GM19438 (cell line): ENCODE measurements at regions not wholly inside any gene's neighbourhood (a gene's known extent, or its start where the extent isn't known, plus 50 kb on each side); places are given as distances from the start of the nearest gene placed in this dataset.
"Not testable (repeated sequence)": the region's sequence is repeated elsewhere in the genome, so short reads cannot be mapped to it uniquely, and the experiment has no call there.

Experiments
- ATAC-seq: cut with Tn5 transposase; IDR thresholded peaks from one replicate; pipeline ENCODE4 v1.9.1; 2021; ENCODE audit warnings: low read depth; ENCODE audit not compliant: unreplicated experiment

DNA sequence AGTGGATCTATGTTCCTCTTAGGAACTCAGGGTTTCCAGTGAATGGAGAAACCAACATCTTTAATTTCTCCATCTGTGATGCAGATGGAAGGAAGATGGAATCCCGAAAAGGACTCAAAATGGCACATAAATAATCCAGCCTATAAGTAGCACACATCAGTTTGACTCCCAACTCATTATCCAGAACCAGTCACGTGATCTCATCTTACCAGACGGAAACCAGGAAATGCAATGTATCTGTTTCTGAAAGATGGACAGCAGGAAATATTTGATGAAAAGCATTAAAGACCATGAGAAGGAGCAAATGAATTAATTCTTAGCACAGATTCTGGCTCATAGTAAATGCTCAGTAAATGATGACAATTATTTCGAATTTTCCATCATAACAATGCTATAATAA lies 443.1 kb upstream of the FMR1 start:
- ATAC-seq: no peak

DNA sequence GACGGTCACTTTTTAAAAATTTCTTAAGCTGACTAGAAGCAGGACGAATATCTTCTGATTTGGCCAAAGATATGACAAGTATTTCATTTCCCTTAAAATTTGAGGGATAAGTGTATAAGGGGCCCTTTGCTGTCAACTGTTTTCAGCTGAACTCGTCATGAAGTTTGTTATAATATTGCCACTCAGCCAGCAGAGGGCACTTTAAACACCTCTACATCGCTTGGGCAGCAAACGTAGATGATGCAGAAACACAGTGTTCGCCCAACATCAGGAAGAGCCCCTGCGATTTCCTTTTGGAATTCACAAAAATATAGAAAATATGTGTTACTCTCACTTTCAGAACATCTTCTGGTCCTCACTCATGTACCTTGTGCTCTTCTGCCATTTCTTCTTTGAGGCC lies 435.7 kb upstream of the FMR1 start:
- no peak for ATAC-seq

DNA sequence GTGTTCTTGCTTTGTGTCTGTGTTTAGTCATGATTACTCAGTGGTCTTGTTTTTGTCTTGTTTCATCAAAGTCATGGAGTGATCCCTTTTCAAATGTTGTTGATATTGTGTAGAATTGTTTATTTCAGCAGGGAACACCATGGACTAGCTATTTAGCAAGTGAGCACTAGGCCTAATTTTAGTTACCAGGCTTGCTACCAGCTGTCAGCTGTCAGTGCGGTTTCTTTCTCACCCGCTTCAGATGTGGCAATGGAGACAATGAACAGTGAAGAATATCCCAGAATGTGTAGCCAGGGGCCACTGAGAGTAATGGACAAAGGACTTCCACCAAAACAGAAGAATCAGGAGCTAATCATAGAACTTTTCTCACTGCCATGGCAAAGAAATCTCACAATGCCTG lies 432.8 kb upstream of the FMR1 start:
- ATAC-seq: no peak

DNA sequence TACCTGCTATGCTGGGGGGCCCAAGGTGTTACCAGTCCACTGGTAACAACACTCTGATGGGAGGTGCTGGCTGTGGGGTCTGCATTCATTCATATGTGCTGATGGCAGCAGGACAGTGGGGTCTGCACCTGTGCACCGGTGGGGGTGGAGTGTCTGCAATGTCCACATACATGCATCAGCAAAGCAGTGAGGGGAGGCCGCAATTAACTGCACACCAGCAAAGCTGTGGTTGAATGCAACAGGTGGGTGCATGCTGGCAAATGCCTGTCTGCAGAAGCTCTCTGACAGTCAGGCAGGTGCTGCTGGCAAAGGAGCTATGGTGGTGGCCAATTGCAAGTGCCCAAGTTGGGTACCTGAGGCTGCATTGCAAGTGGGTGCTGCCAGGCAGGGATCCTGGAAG lies 426.5 kb upstream of the FMR1 start:
- no peak for ATAC-seq

DNA sequence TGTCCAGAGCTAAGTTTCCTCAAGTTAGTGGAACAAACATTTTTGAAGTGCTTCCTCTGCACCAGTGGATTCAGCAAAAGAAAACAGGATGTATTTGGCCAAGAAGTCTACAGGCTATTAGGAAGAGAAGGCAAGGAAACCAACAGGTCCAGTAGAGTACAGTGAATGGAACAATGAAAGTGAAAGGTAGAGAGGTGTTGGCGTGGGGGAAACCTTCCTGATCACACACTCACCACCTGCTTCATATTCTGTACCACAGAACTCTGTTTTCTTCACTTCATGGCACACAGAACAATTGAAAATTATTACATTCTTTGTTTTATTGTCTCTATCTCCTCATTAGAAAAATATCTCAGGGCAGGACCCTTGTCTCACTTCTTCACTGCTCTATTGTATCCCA lies 417.4 kb upstream of the FMR1 start:
- ATAC-seq: no peak

DNA sequence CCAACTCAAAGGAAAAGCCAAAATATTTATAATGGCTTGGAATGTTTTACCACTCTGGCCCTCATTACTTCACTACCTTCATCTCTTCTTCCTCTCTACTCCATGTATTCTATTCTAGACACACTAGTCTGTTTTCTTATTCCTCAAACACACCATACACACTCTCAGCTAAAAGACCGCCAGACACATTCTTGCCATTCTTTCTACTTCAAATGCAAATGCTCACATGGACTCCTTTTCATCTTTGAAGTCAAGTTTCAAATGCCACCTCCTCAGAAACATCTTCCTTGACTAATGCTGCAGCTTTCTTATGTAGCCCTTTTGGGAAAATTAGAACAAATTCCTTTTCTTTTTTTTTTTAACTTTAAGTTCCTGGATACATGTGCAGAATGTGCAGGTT lies 412.9 kb upstream of the FMR1 start:
- no peak for ATAC-seq

DNA sequence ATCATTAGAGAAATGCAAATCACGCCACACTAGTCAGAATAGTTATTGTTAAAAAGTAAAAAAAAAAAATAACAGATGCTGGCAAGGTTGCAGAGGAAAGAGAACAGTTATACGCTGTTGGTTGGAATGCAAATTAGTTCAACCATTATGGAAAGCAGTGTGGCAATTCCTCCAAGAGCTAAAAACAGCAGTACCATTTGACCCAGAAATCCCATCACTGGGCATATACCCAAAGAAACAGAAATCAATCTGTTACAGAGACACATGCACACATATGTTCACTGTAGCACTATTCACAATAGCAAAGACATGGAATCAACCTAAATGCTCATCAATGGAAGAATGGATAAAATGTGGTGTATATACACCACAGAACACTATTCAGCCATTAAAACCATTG lies 388.7 kb upstream of the FMR1 start:
- ATAC-seq: no peak

DNA sequence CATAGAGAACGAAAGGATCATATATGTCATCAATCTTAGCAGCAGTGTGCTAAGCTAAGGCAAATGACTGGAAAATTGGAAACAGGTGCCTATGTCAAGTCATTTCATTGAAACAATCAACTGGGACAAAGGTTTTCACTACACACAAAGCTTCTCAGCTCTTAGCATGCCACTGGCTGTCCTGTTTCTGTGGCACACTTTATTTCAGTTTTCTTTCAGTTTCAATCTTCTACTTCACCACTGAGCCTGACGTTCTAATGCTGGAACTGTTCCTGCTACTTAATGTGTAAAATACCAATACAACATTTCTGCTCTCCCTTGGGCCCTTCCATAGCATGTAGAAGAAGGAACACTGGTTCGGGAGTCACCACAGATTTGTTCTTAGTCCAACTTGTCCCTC lies 378.3 kb upstream of the FMR1 start:
- no peak for ATAC-seq

DNA sequence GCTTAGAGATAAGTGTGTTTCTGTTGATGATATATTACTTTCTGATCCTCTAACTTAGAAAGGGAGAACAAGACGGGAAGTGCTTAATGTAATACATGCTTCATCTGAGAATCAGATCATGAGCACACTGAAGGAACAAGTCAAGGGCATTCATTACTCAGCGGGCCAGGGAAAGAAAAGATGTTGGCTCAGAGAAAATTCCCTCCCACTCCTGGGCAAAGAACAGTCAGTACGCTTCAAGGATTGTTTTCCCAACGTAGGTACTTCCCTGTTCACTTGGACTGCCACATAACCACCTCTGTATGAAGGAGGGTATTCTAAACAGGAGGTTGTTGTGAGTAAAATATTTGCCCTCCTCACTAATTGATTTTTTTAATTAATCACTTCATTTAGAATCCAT lies 374.5 kb upstream of the FMR1 start:
- ATAC-seq: no peak

DNA sequence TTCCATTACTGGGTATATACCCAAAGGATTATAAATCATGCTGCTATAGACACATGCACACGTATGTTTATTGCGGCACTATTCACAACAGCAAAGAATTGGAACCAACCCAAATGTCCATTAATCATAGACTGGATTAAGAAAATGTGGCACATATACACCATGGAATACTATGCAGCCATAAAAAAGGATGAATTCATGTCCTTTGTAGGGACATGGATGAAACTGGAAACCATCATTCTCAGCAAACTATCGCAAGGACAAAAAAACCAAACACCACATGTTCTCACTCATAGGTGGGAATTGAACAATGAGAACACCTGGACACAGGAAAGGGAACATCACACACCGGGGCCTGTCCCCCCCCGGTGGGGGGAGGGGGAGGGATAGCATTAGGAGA lies 363.7 kb upstream of the FMR1 start:
- not testable (repeated sequence) for ATAC-seq

DNA sequence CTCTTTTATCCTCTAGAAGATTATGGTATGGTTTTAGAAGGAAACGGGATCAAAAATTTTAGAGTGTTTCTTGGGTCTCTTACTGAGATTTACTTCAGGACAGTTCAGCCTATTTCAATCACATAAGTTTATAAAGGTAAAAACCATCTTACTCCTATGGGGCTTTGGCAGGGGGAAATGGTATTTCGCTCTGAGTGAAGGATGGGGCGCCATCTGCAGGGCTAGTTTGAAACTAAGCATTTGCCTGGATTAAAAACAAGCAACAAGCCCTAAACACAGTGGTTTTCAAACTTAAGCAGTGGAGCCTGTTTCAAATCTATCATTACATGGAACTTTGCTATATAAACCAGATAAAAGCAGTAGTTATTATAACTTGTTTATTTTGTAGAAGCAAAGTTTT lies 361.5 kb upstream of the FMR1 start:
- ATAC-seq: no peak

DNA sequence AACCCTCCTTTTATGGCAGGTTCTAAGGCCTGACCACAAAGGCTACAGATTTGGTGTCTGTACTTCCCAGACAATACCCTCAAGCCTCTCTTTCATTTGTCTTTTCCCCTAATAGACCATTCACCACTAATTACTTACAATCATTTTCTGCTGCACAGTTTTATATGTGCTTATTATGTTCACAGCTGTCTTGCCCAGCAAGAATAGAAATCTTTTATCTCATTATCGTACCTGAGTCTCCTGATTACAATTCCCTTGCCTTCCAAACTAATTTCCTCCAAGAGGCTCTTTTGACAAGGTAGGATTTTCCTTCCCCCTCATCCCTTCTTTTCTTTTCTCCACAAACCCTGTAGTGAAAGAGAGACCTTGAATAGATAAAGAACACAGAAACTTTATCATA lies 352.5 kb upstream of the FMR1 start:
- ATAC-seq: no peak

DNA sequence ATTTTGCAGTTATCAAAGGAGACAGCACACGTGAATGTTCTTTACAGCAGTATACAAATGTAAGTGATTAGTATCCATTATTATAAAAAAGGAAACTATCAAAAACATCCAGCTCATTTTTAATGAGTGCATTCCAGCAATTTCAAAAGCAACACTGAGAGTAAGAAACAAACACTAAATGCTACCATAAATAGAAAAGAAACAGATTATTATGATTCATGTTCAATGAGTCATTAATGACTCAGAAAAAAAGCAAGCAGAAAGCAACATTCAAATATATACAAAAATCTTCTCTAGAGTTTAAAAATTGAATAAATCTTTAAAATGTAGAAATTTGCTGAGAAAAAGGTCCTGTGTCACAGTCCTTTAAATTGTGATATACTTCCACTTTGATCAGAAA lies 346.5 kb upstream of the FMR1 start:
- ATAC-seq: no peak

DNA sequence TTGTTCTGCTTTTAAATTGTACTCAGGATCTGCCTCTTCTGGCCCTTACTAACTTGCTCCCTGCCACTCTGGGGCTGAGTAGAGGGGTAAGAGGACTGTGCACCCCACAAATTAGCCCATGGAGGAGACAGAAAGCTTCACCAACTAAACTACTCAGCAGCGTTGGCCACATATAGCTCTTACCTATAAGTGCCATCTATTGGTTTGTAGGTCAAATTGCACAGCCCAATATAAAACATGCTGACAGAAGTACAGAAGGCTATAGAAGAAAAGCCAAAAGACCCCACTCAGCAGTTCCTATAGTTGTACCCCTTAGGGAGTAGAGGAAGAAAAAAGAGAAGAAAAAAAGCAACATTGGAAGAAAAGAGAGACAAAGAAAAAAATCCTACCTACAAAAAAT lies 341.2 kb upstream of the FMR1 start:
- no peak for ATAC-seq

DNA sequence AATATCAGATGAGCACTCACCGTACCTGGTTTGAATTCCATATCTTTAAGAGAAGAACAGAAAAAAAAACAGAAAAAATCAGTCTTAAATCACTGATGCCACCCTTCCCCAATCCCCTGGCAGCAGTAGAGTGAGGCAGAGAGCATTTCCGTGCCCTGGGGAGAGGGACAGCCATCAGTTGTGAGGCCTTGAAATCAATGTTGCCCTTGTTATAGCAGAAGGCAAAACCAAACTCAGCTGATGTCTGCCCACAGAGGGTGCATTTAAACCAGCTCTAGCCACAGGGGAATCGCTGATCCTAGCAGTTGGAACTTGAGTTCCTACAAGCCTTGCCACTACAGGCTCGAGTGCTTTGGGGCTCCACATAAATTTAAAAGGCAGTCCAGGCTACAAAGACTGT lies 338.5 kb upstream of the FMR1 start:
- ATAC-seq: no peak

DNA sequence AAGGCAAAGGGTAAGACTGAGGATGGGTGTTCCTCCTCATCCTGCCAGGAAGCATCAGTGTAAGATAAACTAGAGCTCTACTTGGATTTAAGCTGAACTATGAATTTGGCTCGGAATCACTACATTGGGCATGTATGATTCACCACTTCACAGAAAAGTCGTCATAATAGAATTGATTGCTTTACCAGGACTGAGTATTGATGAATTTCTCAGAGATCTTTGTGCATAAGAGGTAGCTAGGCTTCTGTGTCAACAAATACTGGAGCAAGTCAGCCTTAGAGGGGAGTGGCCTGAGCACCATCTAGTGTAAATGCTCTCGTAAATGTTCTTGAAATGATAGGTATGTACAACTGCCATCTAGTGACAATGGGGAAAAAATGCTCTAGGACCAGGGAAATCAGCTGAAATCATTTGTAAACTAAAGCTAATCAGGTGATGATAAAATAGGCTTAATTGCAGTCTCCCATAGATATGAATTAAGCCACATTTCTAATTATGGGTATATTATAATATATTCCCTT lies 309.5 kb upstream of the FMR1 start:
- no peak for ATAC-seq

DNA sequence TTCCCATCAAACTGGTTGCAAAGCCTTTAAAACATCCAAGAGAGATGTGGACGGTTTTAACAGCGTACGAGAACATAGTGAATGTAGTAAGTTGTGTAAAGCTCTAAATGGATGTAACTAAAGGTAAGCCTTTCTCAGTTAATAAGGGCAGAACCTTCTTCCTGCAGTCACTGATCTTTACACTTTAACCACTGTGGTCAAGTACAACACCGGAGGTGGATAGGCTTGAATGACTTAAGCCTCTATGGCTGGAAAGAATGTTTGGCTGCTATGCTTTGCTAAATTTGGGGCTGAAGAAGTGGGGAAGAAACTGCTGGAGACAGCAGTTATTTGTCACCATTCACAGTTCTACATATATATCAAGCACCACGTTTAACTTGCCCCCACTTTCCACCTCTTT lies 285.1 kb upstream of the FMR1 start:
- no peak for ATAC-seq

DNA sequence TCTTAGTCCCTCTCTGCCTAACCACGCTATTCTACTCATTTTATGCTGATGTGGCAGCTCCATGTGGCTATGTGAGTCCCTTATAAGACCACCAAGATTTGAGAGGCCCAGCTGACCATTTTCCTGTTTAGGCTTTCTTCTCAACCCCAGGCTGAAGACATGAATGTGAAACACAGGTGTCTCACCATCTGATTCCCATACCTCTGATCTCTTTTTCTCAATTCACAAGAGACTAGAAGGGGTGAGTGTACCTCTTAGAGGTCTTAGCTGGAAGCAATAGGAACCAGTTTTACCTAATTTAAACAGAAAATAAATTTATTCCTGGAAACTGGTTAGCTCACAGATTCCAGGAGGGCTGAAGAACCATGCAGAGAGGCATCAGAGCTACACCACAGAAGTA lies 276.5 kb upstream of the FMR1 start:
- ATAC-seq: no peak

DNA sequence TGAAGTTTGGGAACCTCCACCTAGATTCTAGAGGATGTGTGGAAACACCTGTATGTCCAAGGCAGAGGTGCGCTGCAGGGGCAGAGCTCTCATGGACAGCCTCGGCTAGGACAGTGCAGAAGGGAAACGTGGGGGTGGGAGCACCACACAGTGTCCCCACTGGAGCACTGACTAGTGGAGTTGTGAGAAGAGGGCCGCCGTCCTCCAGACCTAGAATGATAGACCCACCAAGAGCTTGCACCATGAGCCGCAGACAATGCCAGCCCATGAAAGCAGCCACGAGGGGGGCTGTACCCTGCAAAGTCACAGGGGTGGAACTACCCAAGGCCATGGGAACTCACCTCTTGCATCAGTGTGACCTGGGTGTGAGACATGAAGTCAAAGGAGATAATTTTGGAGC lies 274.5 kb upstream of the FMR1 start:
- no peak for ATAC-seq

DNA sequence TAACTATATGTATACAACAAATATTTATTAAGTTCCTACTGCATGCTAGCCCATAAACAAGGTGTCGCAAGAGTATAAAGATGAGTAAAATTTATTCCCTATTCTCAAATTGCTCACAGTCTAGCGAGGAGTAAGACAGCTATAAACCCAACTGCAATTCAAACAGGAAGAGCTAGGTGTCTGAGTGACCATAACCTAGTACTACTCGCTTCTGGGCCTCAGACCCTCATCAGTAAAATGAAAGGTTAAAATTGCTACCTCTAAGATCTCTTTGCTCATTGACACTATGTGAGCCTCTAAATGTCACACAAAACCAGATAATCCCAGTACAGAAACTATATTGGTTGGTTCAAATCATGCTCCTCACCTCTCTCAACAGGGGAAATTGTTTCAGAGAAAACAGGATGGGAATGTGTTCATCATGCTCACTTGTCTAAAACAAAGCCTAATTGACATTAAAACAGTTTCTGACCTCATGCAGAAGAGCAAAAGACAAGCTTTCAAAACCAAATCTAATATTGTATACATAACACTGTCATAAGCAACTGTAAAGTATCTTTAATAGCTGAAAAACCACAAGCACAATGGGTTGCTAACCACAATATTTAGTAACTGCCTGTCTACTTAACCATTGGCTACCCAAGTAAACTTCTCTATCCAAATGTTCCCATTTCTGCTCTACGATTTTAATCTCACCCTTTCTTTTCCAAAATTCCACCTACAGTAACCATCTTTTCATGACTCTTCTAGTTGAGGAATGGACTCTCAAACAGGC lies 264.6 kb upstream of the FMR1 start:
- ATAC-seq: no peak

DNA sequence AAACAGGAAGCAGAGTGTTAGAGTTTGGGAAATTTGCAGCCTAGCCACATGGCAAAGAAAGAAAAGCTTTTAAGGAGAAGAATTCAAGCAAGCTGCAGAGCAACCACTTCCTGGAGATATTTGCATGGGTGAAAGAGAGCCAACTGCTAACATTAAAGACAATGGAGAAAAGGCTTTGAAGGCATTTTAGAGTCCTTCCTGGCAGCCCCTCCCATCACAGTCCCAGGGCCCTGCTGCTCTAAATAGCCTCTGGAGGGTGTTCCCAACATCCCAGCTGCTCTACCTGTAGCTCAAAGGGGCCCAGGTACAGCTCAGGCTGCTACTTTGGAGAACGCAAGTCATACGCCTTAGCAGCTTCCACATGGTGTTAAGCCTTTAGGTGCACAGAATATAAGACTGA lies 235.9 kb upstream of the FMR1 start:
- ATAC-seq: no peak

DNA sequence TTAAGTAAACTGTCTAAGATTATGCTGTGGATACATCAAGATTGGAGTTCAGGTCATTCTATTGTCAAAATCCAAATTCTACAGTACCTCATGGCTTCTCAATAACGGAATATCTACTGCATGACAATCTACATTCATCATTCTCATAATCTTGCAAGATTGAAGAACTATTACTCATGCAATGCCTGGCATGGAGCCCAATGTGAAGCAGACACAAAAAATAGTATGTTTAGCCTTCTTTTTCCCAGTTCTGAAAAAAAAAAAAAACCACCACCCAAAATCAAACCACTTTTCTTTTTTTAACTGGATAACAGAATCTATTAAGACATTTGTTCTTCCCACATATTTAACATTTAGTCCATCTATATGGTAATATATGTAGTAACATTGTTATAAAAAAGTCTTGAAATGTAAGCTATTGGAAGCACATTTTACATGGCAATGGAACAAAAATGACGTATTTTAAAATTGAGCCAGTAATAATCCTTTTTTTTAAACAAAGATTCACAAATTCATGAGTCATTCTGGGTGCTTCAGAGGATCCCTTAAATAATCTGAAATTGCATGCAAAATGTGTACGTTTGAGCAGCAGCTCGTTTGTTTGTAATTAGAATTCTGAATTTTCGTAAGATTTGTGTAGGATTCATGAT lies 232.2 kb upstream of the FMR1 start:
- ATAC-seq: no peak
